Neural progenitor cell (in vitro differentiated cells): ENCODE measurements at regions not wholly inside any gene's neighbourhood (a gene's known extent, or its start where the extent isn't known, plus 50 kb on each side); places are given as distances from the start of the nearest gene placed in this dataset.

Experiments
- EZH2 ChIP-seq: fragments of 200-600 bp; sonication (generic); IDR thresholded peaks from 2 replicates; pipeline ENCODE4 v1.6.1; 2017; ENCODE audit warnings: antibody characterized with exemption, mild to moderate bottlenecking, moderate library complexity
- EZH2phosphoT487 ChIP-seq: fragments of 200-600 bp; sonication (generic); IDR thresholded peaks from 2 replicates; pipeline ENCODE4 v1.6.1; 2017; ENCODE audit warnings: antibody characterized with exemption
- TF ChIP-seq, protein P1 (sequence below): fragments of 200-600 bp; sonication (generic); IDR thresholded peaks from 2 replicates; pipeline ENCODE4 v1.5.1; 2017; ENCODE audit warnings: antibody characterized with exemption, mild to moderate bottlenecking

DNA sequence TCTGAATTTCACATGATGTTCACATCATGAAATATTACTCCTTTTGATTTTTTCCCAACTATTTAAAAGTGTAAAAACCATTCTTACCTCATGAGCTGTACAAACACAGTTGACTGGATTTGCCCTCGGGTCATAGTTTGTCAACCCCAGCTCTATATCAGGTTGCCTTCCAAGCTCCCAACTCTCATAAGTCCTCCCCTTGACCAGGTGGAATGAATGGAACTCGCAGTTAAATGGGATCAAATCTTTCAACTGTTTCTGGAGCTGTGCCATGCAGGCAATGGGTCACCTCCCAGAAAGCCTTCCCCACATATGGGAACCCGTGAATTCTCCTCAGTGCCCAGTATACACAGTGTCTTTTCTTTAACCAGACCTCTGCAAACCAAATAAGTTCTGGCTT lies 169.8 kb upstream of the FOXD3 start:
- TF ChIP-seq, protein P1, sequence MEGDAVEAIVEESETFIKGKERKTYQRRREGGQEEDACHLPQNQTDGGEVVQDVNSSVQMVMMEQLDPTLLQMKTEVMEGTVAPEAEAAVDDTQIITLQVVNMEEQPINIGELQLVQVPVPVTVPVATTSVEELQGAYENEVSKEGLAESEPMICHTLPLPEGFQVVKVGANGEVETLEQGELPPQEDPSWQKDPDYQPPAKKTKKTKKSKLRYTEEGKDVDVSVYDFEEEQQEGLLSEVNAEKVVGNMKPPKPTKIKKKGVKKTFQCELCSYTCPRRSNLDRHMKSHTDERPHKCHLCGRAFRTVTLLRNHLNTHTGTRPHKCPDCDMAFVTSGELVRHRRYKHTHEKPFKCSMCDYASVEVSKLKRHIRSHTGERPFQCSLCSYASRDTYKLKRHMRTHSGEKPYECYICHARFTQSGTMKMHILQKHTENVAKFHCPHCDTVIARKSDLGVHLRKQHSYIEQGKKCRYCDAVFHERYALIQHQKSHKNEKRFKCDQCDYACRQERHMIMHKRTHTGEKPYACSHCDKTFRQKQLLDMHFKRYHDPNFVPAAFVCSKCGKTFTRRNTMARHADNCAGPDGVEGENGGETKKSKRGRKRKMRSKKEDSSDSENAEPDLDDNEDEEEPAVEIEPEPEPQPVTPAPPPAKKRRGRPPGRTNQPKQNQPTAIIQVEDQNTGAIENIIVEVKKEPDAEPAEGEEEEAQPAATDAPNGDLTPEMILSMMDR, result no peak
- no peak for TF ChIP-seq EZH2phosphoT487
- no peak for TF ChIP-seq EZH2
